Gastroesophageal sphincter (tissue), 3 donors: ENCODE measurements at regions not wholly inside any gene's neighbourhood (a gene's known extent, or its start where the extent isn't known, plus 50 kb on each side); places are given as distances from the start of the nearest gene placed in this dataset.

Experiments used
- CTCF ChIP-seq, 4 experiments: fragments of 200-600 bp in 2 of 4; fragments of 450-650 bp in 2 of 4; sonication (generic) in 1 of 4; IDR thresholded peaks; one replicate each; pipeline ENCODE4 v1.5.1; 2017 to 2019; ENCODE audit warnings: antibody characterized with exemption in 4 of 4, mild to moderate bottlenecking in 2 of 4, moderate library complexity in 2 of 4
- EP300 ChIP-seq: sonication (generic); formaldehyde crosslinking; IDR thresholded peaks from one replicate; pipeline ENCODE4 v1.6.1; 2017; ENCODE audit warnings: antibody characterized with exemption, mild to moderate bottlenecking
- POLR2A ChIP-seq, 2 donors: fragments of 450-650 bp; IDR thresholded peaks; one replicate each; pipeline ENCODE4 v1.6.1; 2017; ENCODE audit warnings: antibody characterized with exemption in 2 of 2, mild to moderate bottlenecking in 2 of 2, moderate library complexity in 1 of 2
- POLR2AphosphoS5 ChIP-seq: sonication (generic); formaldehyde crosslinking; IDR thresholded peaks from one replicate; pipeline ENCODE4 v1.6.1; 2017; ENCODE audit warnings: antibody characterized with exemption

GRCh38 chr11:79758325-79758724 lies 317.5 kb upstream of the TENM4 start:
- TF ChIP-seq CTCF (IDR thresholded peaks at IDR 0.05), result no peak
- TF ChIP-seq POLR2AphosphoS5, result no peak
- TF ChIP-seq POLR2A (IDR thresholded peaks at IDR 0.05), result no peak
- no peak for TF ChIP-seq EP300
